AG04449 (cell line): ENCODE measurements at regions not wholly inside any gene's neighbourhood (a gene's known extent, or its start where the extent isn't known, plus 50 kb on each side); places are given as distances from the start of the nearest gene placed in this dataset.

Experiments
- CTCF ChIA-PET: fragments of 350-600 bp; formaldehyde crosslinking; extraction: SDS; loops from one replicate; lab custom pipeline; 2021; ENCODE audit warnings: antibody characterized with exemption; lab: Yijun Ruan, JAX
- POLR2A ChIA-PET: fragments of 400-600, 350-600 bp; formaldehyde crosslinking; extraction: SDS; loops from one replicate; lab custom pipeline; 2020; ENCODE audit warnings: antibody characterized with exemption, inconsistent platforms; lab: Yijun Ruan, JAX
- DNase-seq: peaks from one replicate; pipeline ENCODE4 v3.0.0-alpha.2; 2010; ENCODE audit warnings: low read depth, low spot score
- H3K4me3 ChIP-seq: 2 replicates; pipeline ENCODE4 v1.5.1; 2011; ENCODE audit warnings: low read depth, mild to moderate bottlenecking, control low read depth, low read length
- CTCF ChIP-seq: IDR thresholded peaks from one replicate; pipeline ENCODE4 v1.5.1; 2011; ENCODE audit warnings: mild to moderate bottlenecking, moderate library complexity, low read length, control low read depth, inconsistent platforms; ENCODE audit not compliant: insufficient read depth; ENCODE audit errors: missing control alignments

- ChIA-PET CTCF (no interaction called here), POLR2A (no interaction called here)
- no peak overlapping the region for H3K4me3 ChIP-seq
- DNase-seq = no peak
- TF ChIP-seq CTCF = no peak
These were observed 811.8 kb upstream of the ADGRL2 start for GRCh38 chr1:80988926-80989325.

- no peak for DNase-seq
- CTCF ChIA-PET = no interaction called here
- no peak for TF ChIP-seq CTCF
- POLR2A ChIA-PET = no interaction called here
- no peak overlapping the region for H3K4me3 ChIP-seq
These were observed 812.9 kb upstream of the ADGRL2 start for GRCh38 chr1:80987824-80988223.

DNA sequence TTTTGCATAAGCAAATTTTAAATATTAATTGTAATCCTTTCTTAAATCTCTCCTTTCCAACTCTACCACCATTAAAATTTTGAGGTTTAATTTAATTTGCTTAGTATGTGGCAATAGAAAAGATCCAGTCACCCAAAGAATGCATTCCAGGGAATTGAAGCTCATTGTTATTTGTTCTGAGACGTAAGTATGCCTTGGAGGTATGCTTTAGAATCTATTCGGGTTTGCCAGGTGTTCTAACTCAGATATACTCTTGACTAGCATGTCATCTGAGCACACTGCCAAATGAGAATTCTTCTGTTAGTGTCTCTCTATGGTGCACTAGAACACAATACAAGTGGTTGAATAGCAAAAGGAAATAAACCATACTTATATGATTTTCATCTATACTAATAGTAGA is 813.6 kb upstream of the ADGRL2 start:
- no peak for TF ChIP-seq CTCF
- no peak overlapping the region for H3K4me3 ChIP-seq
- ChIA-PET POLR2A (no interaction called here), CTCF (no interaction called here)
- no peak for DNase-seq

- ChIA-PET POLR2A (no interaction called here), CTCF (no interaction called here)
- no peak for DNase-seq
- no peak overlapping the region for H3K4me3 ChIP-seq
- TF ChIP-seq CTCF = no peak
These were observed 817.9 kb upstream of the ADGRL2 start for GRCh38 chr1:80982831-80983230.

GRCh38 chr1:80973101-80973500 is 827.6 kb upstream of the ADGRL2 start:
- CTCF ChIA-PET = no interaction called here
- DNase-seq = no peak
- TF ChIP-seq CTCF = no peak
- H3K4me3 ChIP-seq = no peak overlapping the region
- POLR2A ChIA-PET = no interaction called here

- CTCF ChIA-PET = no interaction called here
- no peak for TF ChIP-seq CTCF
- no peak for DNase-seq
- no peak overlapping the region for H3K4me3 ChIP-seq
- POLR2A ChIA-PET = no interaction called here
These were observed 834.5 kb upstream of the ADGRL2 start for GRCh38 chr1:80966266-80966665.
